ENCODE measurements at regions not wholly inside any gene's neighbourhood (a gene's known extent, or its start where the extent isn't known, plus 50 kb on each side); places are given as distances from the start of the nearest gene placed in this dataset.

GRCh38 chr6:79847426-79847825, 99.9 kb downstream of the ELOVL4 start:
- Histone ChIP-seq H3K9me3 (no peaks in the 10 kb centered on the region), H3K36me3 (no peaks in the 10 kb centered on the region), H3K4me3 (no peak overlapping the region), H3K27ac (no peak overlapping the region), H3K27me3 (no peaks in the 10 kb centered on the region), H3K4me1 (no peaks in the 10 kb centered on the region)
- TF ChIP-seq POLR2A (IDR thresholded peaks at IDR 0.05) (no peak), CTCF (IDR thresholded peaks at IDR 0.05) (no peak)
- DNase-seq, result no peak
- intact Hi-C loops (cut with DNase I; ENCODE audit: low total_unique reads), result loop anchor here (5.0 kb wide), 1 partner anchor 695 kb away; no protein-coding TSS in a partner anchor

- H3K36me3 ChIP-seq, result no peaks in the 10 kb centered on the region
- intact Hi-C loops (cut with DNase I; ENCODE audit: low total_unique reads), result no loop called here
- H3K9me3 ChIP-seq, result no peaks in the 10 kb centered on the region
- no peak for DNase-seq
- no peak overlapping the region for H3K4me3 ChIP-seq
- no peak for TF ChIP-seq CTCF (IDR thresholded peaks at IDR 0.05)
- no peak for TF ChIP-seq POLR2A (IDR thresholded peaks at IDR 0.05)
- H3K4me1 ChIP-seq, result no peaks in the 10 kb centered on the region
- H3K27ac ChIP-seq, result no peak overlapping the region
- H3K27me3 ChIP-seq, result no peaks in the 10 kb centered on the region
Observed at GRCh38 chr6:79842376-79843040, 104.8 kb downstream of the ELOVL4 start.

DNA sequence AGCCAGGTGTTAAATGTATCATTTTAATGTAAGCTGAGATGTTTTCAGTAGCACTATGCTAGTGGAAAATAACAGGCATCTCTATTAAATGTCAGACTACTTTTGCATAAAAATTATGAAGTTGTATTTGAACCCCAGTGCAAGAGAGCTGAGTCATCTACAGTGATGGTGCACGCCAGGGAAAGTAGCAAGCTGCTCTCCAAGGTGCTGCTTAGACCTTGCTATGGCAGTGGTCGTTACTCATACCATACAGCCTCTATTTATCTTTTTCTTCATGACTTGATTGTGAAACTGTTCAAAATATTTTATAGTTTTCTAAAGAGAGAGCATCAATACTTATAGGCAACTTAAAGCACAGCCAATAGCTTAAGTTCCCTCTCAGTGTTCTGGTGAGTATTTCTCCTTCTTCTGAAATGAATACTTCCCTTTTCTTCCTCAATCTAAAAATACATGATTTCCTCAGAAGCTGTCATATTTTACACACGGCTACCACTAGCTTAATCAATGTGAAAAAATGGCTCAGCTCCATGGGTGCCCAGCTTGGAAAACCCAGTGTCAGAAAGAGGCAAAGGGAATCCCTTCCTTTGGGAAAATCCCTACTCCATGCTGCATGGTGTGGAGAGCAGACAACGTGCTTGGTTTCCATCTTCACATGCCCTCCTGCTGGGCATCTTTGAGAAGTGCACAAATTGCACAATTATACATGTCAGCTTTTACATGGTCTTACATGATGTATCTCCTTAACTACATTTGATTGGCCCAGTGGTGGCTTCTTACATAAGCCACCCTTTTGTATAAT, 105.6 kb downstream of the ELOVL4 start:
- no peaks in the 10 kb centered on the region for H3K36me3 ChIP-seq

DNA sequence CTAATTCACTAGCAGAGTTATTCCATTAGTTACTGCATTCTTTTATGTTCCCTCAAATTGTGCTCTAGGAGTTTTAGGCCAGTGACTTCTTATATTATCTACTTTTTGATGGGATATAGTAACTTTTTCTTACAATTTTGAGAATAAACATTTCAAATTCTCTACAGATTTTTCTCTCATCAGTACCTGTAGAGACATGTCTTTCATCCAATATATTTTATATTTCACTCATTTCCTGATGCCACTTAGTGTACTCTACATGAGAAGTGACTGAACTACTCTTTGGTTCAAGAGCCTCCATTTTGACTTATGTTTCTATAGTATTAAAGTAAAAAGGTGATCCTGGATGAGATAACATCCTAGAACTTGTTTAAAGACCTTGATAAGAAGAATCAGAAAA, 108.5 kb downstream of the ELOVL4 start:
- no peaks in the 10 kb centered on the region for H3K36me3 ChIP-seq
- TF ChIP-seq POLR2A (IDR thresholded peaks at IDR 0.05), result no peak
- no peak for DNase-seq
- H3K27ac ChIP-seq, result no peak overlapping the region
- no peak overlapping the region for H3K4me3 ChIP-seq
- no peaks in the 10 kb centered on the region for H3K27me3 ChIP-seq
- intact Hi-C loops (cut with DNase I; ENCODE audit: low total_unique reads), result no loop called here
- H3K9me3 ChIP-seq, result no peaks in the 10 kb centered on the region
- H3K4me1 ChIP-seq, result no peaks in the 10 kb centered on the region

More for the DNA sequence above, 105.6 kb downstream of the ELOVL4 start:
- no peaks in the 10 kb centered on the region for H3K9me3 ChIP-seq
- no peak overlapping the region for H3K4me3 ChIP-seq
- intact Hi-C loops (cut with DNase I; ENCODE audit: low total_unique reads), result no loop called here
- no peak for TF ChIP-seq CTCF (IDR thresholded peaks at IDR 0.05)
- no peak for TF ChIP-seq POLR2A (IDR thresholded peaks at IDR 0.05)
- DNase-seq, result no peak
- H3K27ac ChIP-seq, result no peak overlapping the region
- H3K4me1 ChIP-seq, result no peaks in the 10 kb centered on the region
- no peaks in the 10 kb centered on the region for H3K27me3 ChIP-seq

DNA sequence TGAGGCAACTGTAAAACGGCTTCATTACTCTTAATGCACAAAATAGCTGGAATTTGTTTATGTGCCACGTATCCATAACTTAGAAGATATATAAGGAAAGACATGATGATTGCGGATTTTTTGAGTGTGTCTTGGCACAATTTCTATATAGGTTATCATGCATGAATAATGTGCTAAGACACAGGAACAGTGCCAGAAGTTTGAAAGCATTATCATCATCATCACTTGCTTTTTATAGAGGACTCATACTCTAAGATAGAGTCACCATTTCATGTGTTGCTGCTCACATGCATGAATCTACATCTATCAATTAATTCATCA, 113.4 kb downstream of the ELOVL4 start:
- Histone ChIP-seq H3K4me1 (no peaks in the 10 kb centered on the region), H3K9me3 (no peaks in the 10 kb centered on the region), H3K27ac (no peak overlapping the region), H3K27me3 (no peaks in the 10 kb centered on the region), H3K36me3 (no peaks in the 10 kb centered on the region), H3K4me3 (no peak overlapping the region)
- no peak for DNase-seq
- TF ChIP-seq POLR2A (IDR thresholded peaks at IDR 0.05) (no peak), CTCF (IDR thresholded peaks at IDR 0.05) (no peak)
- intact Hi-C loops (cut with DNase I; ENCODE audit: low total_unique reads), result no loop called here
